ENCODE measurements at regions not wholly inside any gene's neighbourhood (a gene's known extent, or its start where the extent isn't known, plus 50 kb on each side); places are given as distances from the start of the nearest gene placed in this dataset.

DNA sequence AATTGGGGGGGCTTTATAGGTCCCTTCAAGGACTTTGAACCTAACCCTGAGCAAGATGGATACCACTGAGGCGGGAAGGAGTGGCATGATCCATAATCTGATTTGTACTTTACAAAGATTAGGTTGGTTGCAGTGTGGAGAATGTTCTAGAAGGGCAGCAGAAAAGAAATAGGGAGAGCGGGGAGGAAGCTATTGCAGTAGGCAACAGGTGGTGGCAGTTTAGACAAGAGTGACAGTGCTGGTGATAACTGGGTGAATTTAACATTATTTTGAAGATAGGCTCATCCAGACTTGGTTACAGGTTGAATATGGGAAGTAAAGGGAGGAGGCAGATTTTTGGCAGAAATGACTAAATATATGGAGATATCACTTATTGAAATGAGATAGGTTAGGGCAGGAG is 179.9 kb upstream of the CADM1 start:
- DNase-seq (ENCODE audit: low spot score), result no peak
- Mint-ChIP-seq H3K4me3 (ENCODE audit: unreplicated experiment) (no peak overlapping the region), H3K27ac (ENCODE audit: unreplicated experiment) (no peak overlapping the region), H3K4me1 (ENCODE audit: unreplicated experiment) (no peaks in the 10 kb centered on the region), H3K27me3 (ENCODE audit: unreplicated experiment) (peaks cover 4% of the 10 kb centered on the region), H3K36me3 (ENCODE audit: low read depth, unreplicated experiment) (no peaks in the 10 kb centered on the region), H3K9me3 (ENCODE audit: unreplicated experiment) (no peaks in the 10 kb centered on the region)
- TF ChIP-seq, protein P1, sequence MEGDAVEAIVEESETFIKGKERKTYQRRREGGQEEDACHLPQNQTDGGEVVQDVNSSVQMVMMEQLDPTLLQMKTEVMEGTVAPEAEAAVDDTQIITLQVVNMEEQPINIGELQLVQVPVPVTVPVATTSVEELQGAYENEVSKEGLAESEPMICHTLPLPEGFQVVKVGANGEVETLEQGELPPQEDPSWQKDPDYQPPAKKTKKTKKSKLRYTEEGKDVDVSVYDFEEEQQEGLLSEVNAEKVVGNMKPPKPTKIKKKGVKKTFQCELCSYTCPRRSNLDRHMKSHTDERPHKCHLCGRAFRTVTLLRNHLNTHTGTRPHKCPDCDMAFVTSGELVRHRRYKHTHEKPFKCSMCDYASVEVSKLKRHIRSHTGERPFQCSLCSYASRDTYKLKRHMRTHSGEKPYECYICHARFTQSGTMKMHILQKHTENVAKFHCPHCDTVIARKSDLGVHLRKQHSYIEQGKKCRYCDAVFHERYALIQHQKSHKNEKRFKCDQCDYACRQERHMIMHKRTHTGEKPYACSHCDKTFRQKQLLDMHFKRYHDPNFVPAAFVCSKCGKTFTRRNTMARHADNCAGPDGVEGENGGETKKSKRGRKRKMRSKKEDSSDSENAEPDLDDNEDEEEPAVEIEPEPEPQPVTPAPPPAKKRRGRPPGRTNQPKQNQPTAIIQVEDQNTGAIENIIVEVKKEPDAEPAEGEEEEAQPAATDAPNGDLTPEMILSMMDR (IDR thresholded peaks at IDR 0.05; ENCODE audit: unreplicated experiment), result no peak

DNA sequence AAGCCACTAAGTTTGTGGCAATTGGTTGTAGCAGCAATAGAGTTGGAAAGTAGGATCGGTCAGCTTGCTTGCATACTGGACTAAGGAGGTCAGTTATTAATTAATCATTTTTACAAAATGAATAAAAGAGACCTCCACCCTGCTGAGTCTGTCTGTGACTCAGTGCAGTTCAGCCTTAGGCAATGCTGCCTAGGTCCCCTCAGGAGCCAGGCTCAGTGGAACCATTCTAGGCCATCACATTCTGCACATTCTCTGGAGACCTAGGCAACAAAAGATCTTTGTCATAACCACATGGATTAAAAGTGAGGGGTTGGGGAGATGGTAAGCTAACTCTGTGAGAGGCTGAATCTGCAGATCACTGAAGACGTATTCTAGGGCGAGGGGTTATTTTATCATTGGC is 178.7 kb upstream of the CADM1 start:
- TF ChIP-seq, protein P1 (IDR thresholded peaks at IDR 0.05; ENCODE audit: unreplicated experiment), result no peak

DNA sequence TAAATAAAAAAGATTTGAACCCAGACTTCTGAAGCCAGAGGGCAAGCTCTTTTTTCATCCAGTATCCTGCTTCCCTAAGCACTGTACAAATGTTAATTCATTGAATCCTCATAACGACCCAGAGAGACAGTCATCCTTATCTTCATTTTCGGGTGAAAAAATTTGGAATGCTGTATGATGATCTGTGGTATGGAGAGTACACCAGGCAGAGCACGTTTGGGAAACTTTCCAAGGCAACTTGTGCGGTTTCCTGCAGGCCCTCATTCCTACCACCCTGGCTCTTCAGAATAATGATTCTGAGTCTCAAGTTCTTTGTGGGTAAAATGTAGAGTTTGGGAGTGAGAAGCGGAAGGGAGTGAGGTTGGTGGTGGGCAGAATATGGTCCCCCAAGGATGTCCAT is 177.9 kb upstream of the CADM1 start:
- no peak overlapping the region for H3K27ac Mint-ChIP-seq (ENCODE audit: unreplicated experiment)
- H3K4me3 Mint-ChIP-seq (ENCODE audit: unreplicated experiment), result peak overlapping the region; percentile 19

More for the DNA sequence above, 178.7 kb upstream of the CADM1 start:
- H3K27ac Mint-ChIP-seq (ENCODE audit: unreplicated experiment), result no peak overlapping the region
- no peaks in the 10 kb centered on the region for H3K9me3 Mint-ChIP-seq (ENCODE audit: unreplicated experiment)
- no peaks in the 10 kb centered on the region for H3K36me3 Mint-ChIP-seq (ENCODE audit: low read depth, unreplicated experiment)
- no peak for DNase-seq (ENCODE audit: low spot score)
- H3K4me3 Mint-ChIP-seq (ENCODE audit: unreplicated experiment), result no peak overlapping the region
- peaks cover 4% of the 10 kb centered on the region for H3K27me3 Mint-ChIP-seq (ENCODE audit: unreplicated experiment)
- H3K4me1 Mint-ChIP-seq (ENCODE audit: unreplicated experiment), result no peaks in the 10 kb centered on the region

DNA sequence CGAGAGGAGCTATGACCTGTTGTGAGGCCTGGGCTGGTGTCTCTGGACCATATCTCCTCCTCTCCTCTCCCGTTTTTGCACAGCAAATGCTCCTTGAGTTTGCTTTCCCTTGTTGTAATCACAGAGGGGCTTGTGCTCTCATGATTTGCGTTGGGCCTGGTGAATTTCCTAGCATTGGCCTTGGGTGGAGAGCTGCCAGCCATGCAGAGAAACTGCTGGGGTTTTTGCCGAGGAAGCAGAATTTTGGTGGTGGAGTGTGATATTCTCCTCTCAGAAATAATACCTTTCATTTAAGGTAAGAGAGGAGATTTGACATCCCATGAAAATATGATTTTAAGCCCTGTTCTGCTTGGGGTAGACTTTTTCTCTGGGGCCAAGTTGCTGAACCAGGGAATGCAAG is 175.7 kb upstream of the CADM1 start:
- DNase-seq (ENCODE audit: low spot score), result no peak
- H3K4me1 Mint-ChIP-seq (ENCODE audit: unreplicated experiment), result no peaks in the 10 kb centered on the region
- peaks cover 4% of the 10 kb centered on the region for H3K27me3 Mint-ChIP-seq (ENCODE audit: unreplicated experiment)
- no peak overlapping the region for H3K27ac Mint-ChIP-seq (ENCODE audit: unreplicated experiment)
- no peaks in the 10 kb centered on the region for H3K9me3 Mint-ChIP-seq (ENCODE audit: unreplicated experiment)
- H3K36me3 Mint-ChIP-seq (ENCODE audit: low read depth, unreplicated experiment), result no peaks in the 10 kb centered on the region
- no peak overlapping the region for H3K4me3 Mint-ChIP-seq (ENCODE audit: unreplicated experiment)
- TF ChIP-seq, protein P1 (IDR thresholded peaks at IDR 0.05; ENCODE audit: unreplicated experiment), result no peak

More for the DNA sequence above, 177.9 kb upstream of the CADM1 start:
- H3K27me3 Mint-ChIP-seq (ENCODE audit: unreplicated experiment), result peaks cover 2% of the 10 kb centered on the region
- H3K36me3 Mint-ChIP-seq (ENCODE audit: low read depth, unreplicated experiment), result no peaks in the 10 kb centered on the region
- no peak for DNase-seq (ENCODE audit: low spot score)
- H3K4me1 Mint-ChIP-seq (ENCODE audit: unreplicated experiment), result no peaks in the 10 kb centered on the region
- H3K9me3 Mint-ChIP-seq (ENCODE audit: unreplicated experiment), result no peaks in the 10 kb centered on the region
- TF ChIP-seq, protein P1 (IDR thresholded peaks at IDR 0.05; ENCODE audit: unreplicated experiment), result no peak

DNA sequence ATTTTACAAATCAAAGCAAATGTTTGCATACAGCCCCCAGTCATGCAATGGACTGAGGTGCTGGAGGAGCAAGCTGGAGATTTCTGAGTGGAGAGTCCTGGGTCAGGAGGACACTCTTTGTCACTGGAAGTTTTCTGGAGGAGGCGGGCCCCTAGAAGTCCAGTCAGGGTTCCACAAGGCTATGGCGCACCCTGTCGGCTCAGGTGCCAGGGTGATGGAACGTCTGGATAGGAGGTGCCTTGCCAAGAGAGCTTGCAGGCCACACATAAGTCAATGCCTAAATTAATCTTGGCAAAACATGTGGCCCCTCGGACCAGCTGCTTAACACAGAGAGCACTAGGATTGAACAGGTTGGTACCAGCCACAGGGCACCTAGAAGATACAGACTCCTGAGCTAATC is 174.7 kb upstream of the CADM1 start:
- no peaks in the 10 kb centered on the region for H3K4me1 Mint-ChIP-seq (ENCODE audit: unreplicated experiment)
- no peak overlapping the region for H3K27ac Mint-ChIP-seq (ENCODE audit: unreplicated experiment)
- no peaks in the 10 kb centered on the region for H3K36me3 Mint-ChIP-seq (ENCODE audit: low read depth, unreplicated experiment)
- H3K4me3 Mint-ChIP-seq (ENCODE audit: unreplicated experiment), result no peak overlapping the region
- TF ChIP-seq, protein P1 (IDR thresholded peaks at IDR 0.05; ENCODE audit: unreplicated experiment), result no peak
- no peaks in the 10 kb centered on the region for H3K9me3 Mint-ChIP-seq (ENCODE audit: unreplicated experiment)
- H3K27me3 Mint-ChIP-seq (ENCODE audit: unreplicated experiment), result peaks cover 4% of the 10 kb centered on the region
- DNase-seq (ENCODE audit: low spot score), result peak; percentile 53

All from endothelial cell (in vitro differentiated cells).